OCI-LY1 (cell line): ENCODE measurements at regions not wholly inside any gene's neighbourhood (a gene's known extent, or its start where the extent isn't known, plus 50 kb on each side); places are given as distances from the start of the nearest gene placed in this dataset.

Experiments
- H2AFZ ChIP-seq: fragments of 200-600 bp; sonication (generic), shearing (Covaris generic); 2 replicates; pipeline ENCODE4 v1.6.0; 2014; ENCODE audit warnings: antibody characterized with exemption, mild to moderate bottlenecking, low read length
- H3F3A ChIP-seq: fragments of 200-600 bp; sonication (generic), shearing (Covaris generic); 2 replicates; pipeline ENCODE4 v1.6.0; 2014; ENCODE audit warnings: mild to moderate bottlenecking, antibody characterized with exemption, low read length, moderate library complexity; ENCODE audit not compliant: insufficient read depth
- H3K27ac ChIP-seq: fragments of 200-600 bp; sonication (generic); 2 replicates; pipeline ENCODE4 v1.5.1; 2014; ENCODE audit warnings: low read length, mixed run types, mild to moderate bottlenecking, low read depth; ENCODE audit not compliant: poor library complexity, severe bottlenecking
- H3K27me3 ChIP-seq: fragments of 200-600 bp; sonication (generic); 2 replicates; pipeline ENCODE4 v1.6.0; 2014; ENCODE audit warnings: antibody characterized with exemption, mild to moderate bottlenecking, low read length, moderate library complexity; ENCODE audit not compliant: insufficient read depth
- H3K36me3 ChIP-seq: fragments of 200-600 bp; sonication (generic); 2 replicates; pipeline ENCODE4 v1.6.1; 2014; ENCODE audit warnings: mild to moderate bottlenecking, antibody characterized with exemption, low read length, moderate library complexity, mixed read lengths; ENCODE audit not compliant: insufficient read depth
- H3K4me1 ChIP-seq: fragments of 200-600 bp; sonication (generic); 2 replicates; pipeline ENCODE4 v1.5.1; 2014; ENCODE audit warnings: mild to moderate bottlenecking, low read length, moderate library complexity; ENCODE audit not compliant: insufficient read depth, severe bottlenecking
- H3K4me2 ChIP-seq: fragments of 200-600 bp; sonication (generic), shearing (Covaris generic); 2 replicates; pipeline ENCODE4 v1.6.1; 2014; ENCODE audit warnings: low read length
- H3K4me3 ChIP-seq: fragments of 200-600 bp; sonication (generic); 2 replicates; pipeline ENCODE4 v1.5.1; 2014; ENCODE audit warnings: low read length, low read depth, mild to moderate bottlenecking, mixed read lengths; ENCODE audit not compliant: poor library complexity, severe bottlenecking
- H3K79me2 ChIP-seq: fragments of 200-600 bp; shearing (Covaris generic); 2 replicates; pipeline ENCODE4 v1.6.1; 2016; ENCODE audit warnings: mixed run types, low read length, mixed read lengths; ENCODE audit not compliant: insufficient read depth
- H3K9ac ChIP-seq: fragments of 200-600 bp; sonication (generic), shearing (Covaris generic); 2 replicates; pipeline ENCODE4 v1.6.1; 2014; ENCODE audit warnings: mild to moderate bottlenecking, low read length, mixed read lengths
- H3K9me2 ChIP-seq: fragments of 200-600 bp; sonication (generic), shearing (Covaris generic); 2 replicates; pipeline ENCODE4 v1.6.1; 2014; ENCODE audit warnings: low read depth, mild to moderate bottlenecking, low read length, mixed read lengths
- H3K9me3 ChIP-seq: fragments of 200-600 bp; shearing (Covaris generic); 2 replicates; pipeline ENCODE4 v1.6.1; 2014; ENCODE audit warnings: low read length, mixed read lengths
- H4K20me1 ChIP-seq: fragments of 200-600 bp; sonication (generic), shearing (Covaris generic); 2 replicates; pipeline ENCODE4 v1.6.0; 2016; ENCODE audit warnings: mild to moderate bottlenecking, low read length; ENCODE audit not compliant: insufficient read depth
- EZH2 ChIP-seq: fragments of 200-600 bp; sonication (generic), shearing (Covaris generic); IDR thresholded peaks from 2 replicates; pipeline ENCODE4 v1.8.0; 2017; ENCODE audit warnings: borderline replicate concordance, mixed run types, mild to moderate bottlenecking, antibody characterized with exemption, low read length, moderate library complexity, mixed read lengths
- TF ChIP-seq, protein P1 (sequence below): fragments of 200-600 bp; sonication (generic), shearing (Covaris generic); IDR thresholded peaks from 2 replicates; pipeline ENCODE4 v1.5.1; 2017; ENCODE audit warnings: mild to moderate bottlenecking, antibody characterized with exemption, low read length, moderate library complexity, mixed read lengths

DNA sequence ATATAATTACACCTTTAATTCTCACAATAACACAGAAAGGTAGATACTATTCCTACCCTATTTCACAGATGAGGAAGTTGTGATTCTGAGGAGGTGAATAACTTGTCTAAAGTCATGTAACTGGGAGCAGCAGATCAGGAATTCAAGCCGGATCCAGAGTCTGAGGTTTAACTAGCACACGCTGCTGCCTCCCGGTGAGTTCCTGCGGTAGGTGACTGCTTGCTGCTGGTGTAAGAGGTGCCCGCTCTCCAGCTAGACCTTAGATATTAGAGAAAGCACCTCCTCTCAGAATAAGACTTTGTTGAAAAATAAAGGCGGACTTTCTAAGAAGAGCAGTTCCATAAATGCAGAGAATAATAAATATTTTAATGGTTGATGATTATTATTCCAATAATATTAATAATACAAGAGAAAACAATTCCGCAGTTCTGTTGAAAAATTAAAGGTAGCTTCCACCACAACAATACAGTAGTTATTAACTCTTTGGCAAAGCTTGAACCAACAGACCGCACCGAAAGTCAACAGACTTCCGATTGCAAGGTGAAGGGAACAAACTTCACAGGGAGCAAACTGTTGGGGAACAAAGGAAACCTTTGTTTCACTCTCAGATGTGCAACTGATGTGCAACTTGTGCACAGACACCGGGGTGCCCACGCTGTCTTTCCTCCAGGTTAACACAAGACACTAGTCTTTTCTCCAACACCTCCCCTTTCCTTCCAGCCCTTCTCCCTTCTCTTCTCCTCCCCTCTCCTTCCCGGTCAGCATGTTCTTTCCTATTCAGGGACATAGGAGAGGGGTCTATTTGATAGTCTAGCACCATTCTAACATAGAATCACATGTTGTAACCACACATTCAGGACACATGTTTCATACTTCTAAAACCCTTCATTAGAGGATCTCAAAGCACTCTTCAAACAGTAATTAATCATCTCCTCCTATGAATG lies 73.2 kb upstream of the EGLN3 start:
- no peaks in the 10 kb centered on the region for H3K9me2 ChIP-seq
- H3K4me3 ChIP-seq: no peak overlapping the region
- no peaks in the 10 kb centered on the region for H3K79me2 ChIP-seq
- H3F3A ChIP-seq: no peaks in the 10 kb centered on the region
- no peaks in the 10 kb centered on the region for H3K4me1 ChIP-seq
- H3K27ac ChIP-seq: no peak overlapping the region
- H3K27me3 ChIP-seq: no peaks in the 10 kb centered on the region
- no peak overlapping the region for H2AFZ ChIP-seq
- TF ChIP-seq, protein P1, sequence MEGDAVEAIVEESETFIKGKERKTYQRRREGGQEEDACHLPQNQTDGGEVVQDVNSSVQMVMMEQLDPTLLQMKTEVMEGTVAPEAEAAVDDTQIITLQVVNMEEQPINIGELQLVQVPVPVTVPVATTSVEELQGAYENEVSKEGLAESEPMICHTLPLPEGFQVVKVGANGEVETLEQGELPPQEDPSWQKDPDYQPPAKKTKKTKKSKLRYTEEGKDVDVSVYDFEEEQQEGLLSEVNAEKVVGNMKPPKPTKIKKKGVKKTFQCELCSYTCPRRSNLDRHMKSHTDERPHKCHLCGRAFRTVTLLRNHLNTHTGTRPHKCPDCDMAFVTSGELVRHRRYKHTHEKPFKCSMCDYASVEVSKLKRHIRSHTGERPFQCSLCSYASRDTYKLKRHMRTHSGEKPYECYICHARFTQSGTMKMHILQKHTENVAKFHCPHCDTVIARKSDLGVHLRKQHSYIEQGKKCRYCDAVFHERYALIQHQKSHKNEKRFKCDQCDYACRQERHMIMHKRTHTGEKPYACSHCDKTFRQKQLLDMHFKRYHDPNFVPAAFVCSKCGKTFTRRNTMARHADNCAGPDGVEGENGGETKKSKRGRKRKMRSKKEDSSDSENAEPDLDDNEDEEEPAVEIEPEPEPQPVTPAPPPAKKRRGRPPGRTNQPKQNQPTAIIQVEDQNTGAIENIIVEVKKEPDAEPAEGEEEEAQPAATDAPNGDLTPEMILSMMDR: no peak
- no peak for TF ChIP-seq EZH2
- H3K4me2 ChIP-seq: no peak overlapping the region
- H4K20me1 ChIP-seq: no peaks in the 10 kb centered on the region
- H3K9me3 ChIP-seq: no peaks in the 10 kb centered on the region
- no peak overlapping the region for H3K9ac ChIP-seq
- H3K36me3 ChIP-seq: no peaks in the 10 kb centered on the region

DNA sequence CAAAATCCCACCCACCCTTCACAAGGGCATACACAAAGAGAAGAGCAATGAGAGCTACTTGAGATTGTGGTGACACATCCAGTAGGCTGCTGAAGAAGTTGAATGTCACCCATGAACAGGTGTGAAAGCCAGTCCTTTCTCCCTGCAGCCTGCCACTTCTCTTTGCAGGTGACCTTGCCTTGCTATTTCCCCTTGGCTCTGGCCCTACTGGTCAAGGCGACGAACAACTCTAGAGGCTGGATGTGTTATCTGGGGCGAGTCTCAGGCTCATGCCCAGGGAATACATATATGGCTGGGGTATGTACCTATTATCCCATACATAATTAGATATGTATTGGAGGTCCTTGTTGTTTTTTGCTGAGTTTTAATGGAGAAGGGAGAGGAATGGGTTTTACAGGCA lies 70.2 kb upstream of the EGLN3 start:
- no peaks in the 10 kb centered on the region for H3F3A ChIP-seq
- H3K79me2 ChIP-seq: no peaks in the 10 kb centered on the region
- no peak overlapping the region for H2AFZ ChIP-seq
- no peak overlapping the region for H3K4me2 ChIP-seq
- H3K4me3 ChIP-seq: no peak overlapping the region
- no peaks in the 10 kb centered on the region for H3K27me3 ChIP-seq
- H4K20me1 ChIP-seq: no peaks in the 10 kb centered on the region
- H3K36me3 ChIP-seq: no peaks in the 10 kb centered on the region
- no peak overlapping the region for H3K27ac ChIP-seq
- TF ChIP-seq, protein P1: no peak
- TF ChIP-seq EZH2: no peak
- no peak overlapping the region for H3K9ac ChIP-seq
- H3K4me1 ChIP-seq: no peaks in the 10 kb centered on the region
- no peaks in the 10 kb centered on the region for H3K9me3 ChIP-seq
- no peaks in the 10 kb centered on the region for H3K9me2 ChIP-seq

DNA sequence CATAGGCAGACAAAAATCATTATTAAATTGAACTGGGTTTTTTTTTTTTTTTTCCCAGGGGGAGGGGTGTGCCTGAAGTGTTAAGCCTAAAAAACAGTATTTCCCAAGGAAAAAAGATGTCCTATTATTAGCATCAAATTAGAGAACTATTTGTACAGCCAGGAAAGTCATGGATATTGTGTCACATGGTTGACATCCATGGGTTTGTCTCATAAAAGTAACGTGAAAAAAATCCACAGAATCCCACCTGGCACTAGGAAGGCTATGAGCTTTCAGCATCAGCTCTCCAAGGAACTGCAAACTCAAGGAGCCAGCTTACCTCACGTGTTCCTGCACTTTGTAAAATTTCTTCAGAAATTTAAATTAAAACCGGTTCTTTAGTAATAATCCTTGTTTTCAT lies 69.1 kb upstream of the EGLN3 start:
- Histone ChIP-seq H3K4me2 (no peak overlapping the region), H3K27me3 (no peaks in the 10 kb centered on the region), H3K9me3 (no peaks in the 10 kb centered on the region), H3F3A (no peaks in the 10 kb centered on the region), H3K27ac (no peak overlapping the region), H4K20me1 (no peaks in the 10 kb centered on the region), H3K9ac (no peak overlapping the region), H3K79me2 (no peaks in the 10 kb centered on the region), H3K9me2 (no peaks in the 10 kb centered on the region), H3K4me3 (no peak overlapping the region), H2AFZ (no peak overlapping the region), H3K4me1 (no peaks in the 10 kb centered on the region), H3K36me3 (no peaks in the 10 kb centered on the region)
- TF ChIP-seq EZH2: no peak
- TF ChIP-seq, protein P1: no peak
